Neural cell (in vitro differentiated cells): ENCODE measurements at regions not wholly inside any gene's neighbourhood (a gene's known extent, or its start where the extent isn't known, plus 50 kb on each side); places are given as distances from the start of the nearest gene placed in this dataset.

Experiments used
- H2AFZ ChIP-seq: fragments of 200-600, 300-800 bp; sonication (generic), shearing (Covaris generic); 2 replicates; pipeline ENCODE4 v1.6.0; 2014; ENCODE audit warnings: low read depth, mild to moderate bottlenecking, antibody characterized with exemption, low read length, moderate library complexity
- H3F3A ChIP-seq: fragments of 200-600 bp; shearing (Covaris generic); 2 replicates; pipeline ENCODE4 v1.6.1; 2016; ENCODE audit warnings: mild to moderate bottlenecking, moderate library complexity, mixed read lengths, antibody characterized with exemption, low read length; ENCODE audit not compliant: insufficient read depth, poor library complexity, severe bottlenecking
- H3K27ac ChIP-seq: fragments of 200-600, 300-800 bp; sonication (generic), shearing (Covaris generic); 2 replicates; pipeline ENCODE4 v1.5.1; 2014; ENCODE audit warnings: mild to moderate bottlenecking, low read length, moderate library complexity
- H3K27me3 ChIP-seq: fragments of 300-800, 200-600 bp; sonication (generic), shearing (Covaris generic); 2 replicates; pipeline ENCODE4 v1.6.0; 2014; ENCODE audit warnings: mild to moderate bottlenecking, low read depth, low read length, moderate library complexity; ENCODE audit not compliant: insufficient read depth
- H3K36me3 ChIP-seq: fragments of 300-800, 200-600 bp; sonication (generic), shearing (Covaris generic); 2 replicates; pipeline ENCODE4 v1.5.1; 2014; ENCODE audit warnings: mild to moderate bottlenecking, antibody characterized with exemption, low read length, moderate library complexity; ENCODE audit not compliant: insufficient read depth
- H3K4me2 ChIP-seq: fragments of 300-800, 200-600 bp; sonication (generic), shearing (Covaris generic); 2 replicates; pipeline ENCODE4 v1.6.0; 2014; ENCODE audit warnings: mild to moderate bottlenecking, low read length
- H3K4me3 ChIP-seq: fragments of 300-800, 200-600 bp; sonication (generic), shearing (Covaris generic); 2 replicates; pipeline ENCODE4 v1.5.1; 2014; ENCODE audit warnings: mild to moderate bottlenecking, low read length, moderate library complexity
- H3K79me2 ChIP-seq: fragments of 200-600 bp; shearing (Covaris generic); replicated peaks from 2 replicates; pipeline ENCODE4 v1.6.0; 2014; ENCODE audit warnings: mild to moderate bottlenecking, low read length, moderate library complexity; ENCODE audit not compliant: insufficient read depth
- H3K9ac ChIP-seq: fragments of 300-800, 200-600 bp; sonication (generic), shearing (Covaris generic); 2 replicates; pipeline ENCODE4 v1.6.1; 2016; ENCODE audit warnings: mild to moderate bottlenecking, low read length, mixed read lengths
- H3K9me2 ChIP-seq: fragments of 200-600 bp; shearing (Covaris generic); 2 replicates; pipeline ENCODE4 v1.6.1; 2016; ENCODE audit warnings: mild to moderate bottlenecking, low read length, mixed read lengths; ENCODE audit not compliant: insufficient read depth
- H3K9me3 ChIP-seq: fragments of 200-600, 300-800 bp; sonication (generic), shearing (Covaris generic); 2 replicates; pipeline ENCODE4 v1.6.1; 2016; ENCODE audit warnings: mild to moderate bottlenecking, mixed run types, low read length, moderate library complexity, mixed read lengths
- H4K20me1 ChIP-seq: fragments of 200-600 bp; shearing (Covaris generic); 2 replicates; pipeline ENCODE4 v1.6.1; 2016; ENCODE audit warnings: mild to moderate bottlenecking, mixed run types; ENCODE audit not compliant: insufficient read depth
- CTCF ChIP-seq: fragments of 450-650 bp; IDR thresholded peaks from 2 replicates; pipeline ENCODE4 v1.5.1; 2014; ENCODE audit warnings: antibody characterized with exemption, mild to moderate bottlenecking, moderate library complexity; ENCODE audit not compliant: poor library complexity, severe bottlenecking
- EP300 ChIP-seq: fragments of 450-650 bp; conservative IDR thresholded peaks from 2 replicates; pipeline ENCODE4 v1.6.1; 2014; ENCODE audit warnings: antibody characterized with exemption, mild to moderate bottlenecking, moderate library complexity; ENCODE audit not compliant: poor library complexity, severe bottlenecking
- EZH2 ChIP-seq: fragments of 200-600, 300-800 bp; shearing (Covaris generic), sonication (generic); IDR thresholded peaks from 2 replicates; pipeline ENCODE4 v1.6.1; 2014; ENCODE audit warnings: antibody characterized with exemption, low read length, borderline replicate concordance, mild to moderate bottlenecking; ENCODE audit not compliant: insufficient read depth, poor library complexity, severe bottlenecking
- MXI1 ChIP-seq: fragments of 450-650 bp; conservative IDR thresholded peaks from 2 replicates; pipeline ENCODE4 v1.6.1; 2014; ENCODE audit warnings: antibody characterized with exemption, mild to moderate bottlenecking; ENCODE audit not compliant: poor library complexity, severe bottlenecking
- POLR2AphosphoS5 ChIP-seq: IDR thresholded peaks from 2 replicates; pipeline ENCODE4 v1.6.1; 2012
- RAD21 ChIP-seq: fragments of 450-650 bp; conservative IDR thresholded peaks from 2 replicates; pipeline ENCODE4 v1.6.1; 2014; ENCODE audit warnings: antibody characterized with exemption, mild to moderate bottlenecking, moderate library complexity
- SMC3 ChIP-seq: fragments of 450-650 bp; conservative IDR thresholded peaks from 2 replicates; pipeline ENCODE4 v1.6.1; 2014; ENCODE audit warnings: antibody characterized with exemption, mild to moderate bottlenecking, moderate library complexity; ENCODE audit not compliant: poor library complexity
- TAF1 ChIP-seq: IDR thresholded peaks from 2 replicates; pipeline ENCODE4 v1.6.1; 2012; ENCODE audit warnings: low read depth
- TF ChIP-seq, protein P1 (sequence below): IDR thresholded peaks from 2 replicates; pipeline ENCODE4 v1.6.1; 2012; ENCODE audit warnings: borderline replicate concordance

DNA sequence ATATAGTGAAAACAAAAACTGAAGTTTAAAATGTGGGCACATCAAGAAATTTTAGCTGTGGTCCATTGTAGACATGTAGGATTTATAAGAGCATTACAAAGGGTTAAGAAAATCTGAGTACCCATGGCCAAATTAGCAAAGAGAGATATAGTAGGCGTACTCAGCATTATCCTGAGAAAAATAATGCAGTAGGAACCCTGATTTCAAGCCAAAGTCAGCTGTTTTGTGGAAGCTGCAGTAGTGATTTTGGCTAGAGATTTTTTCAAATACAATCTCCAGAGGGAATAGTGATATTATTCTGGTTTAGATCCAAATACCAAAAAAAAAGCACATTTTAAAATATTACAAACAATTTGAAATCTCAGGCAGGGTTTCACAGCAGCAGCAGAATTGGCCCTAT lies 450.9 kb downstream of the FBXO15 start:
- Histone ChIP-seq H3K9ac (no peak overlapping the region), H3K4me2 (no peak overlapping the region), H3K36me3 (no peaks in the 10 kb centered on the region), H3K4me3 (no peak overlapping the region), H3K27me3 (no peaks in the 10 kb centered on the region), H3K9me3 (no peaks in the 10 kb centered on the region), H3K27ac (no peak overlapping the region), H3K9me2 (no peaks in the 10 kb centered on the region), H4K20me1 (no peaks in the 10 kb centered on the region), H2AFZ (no peak overlapping the region), H3F3A (no peaks in the 10 kb centered on the region), H3K79me2 (no peaks in the 10 kb centered on the region)
- TF ChIP-seq, protein P1, sequence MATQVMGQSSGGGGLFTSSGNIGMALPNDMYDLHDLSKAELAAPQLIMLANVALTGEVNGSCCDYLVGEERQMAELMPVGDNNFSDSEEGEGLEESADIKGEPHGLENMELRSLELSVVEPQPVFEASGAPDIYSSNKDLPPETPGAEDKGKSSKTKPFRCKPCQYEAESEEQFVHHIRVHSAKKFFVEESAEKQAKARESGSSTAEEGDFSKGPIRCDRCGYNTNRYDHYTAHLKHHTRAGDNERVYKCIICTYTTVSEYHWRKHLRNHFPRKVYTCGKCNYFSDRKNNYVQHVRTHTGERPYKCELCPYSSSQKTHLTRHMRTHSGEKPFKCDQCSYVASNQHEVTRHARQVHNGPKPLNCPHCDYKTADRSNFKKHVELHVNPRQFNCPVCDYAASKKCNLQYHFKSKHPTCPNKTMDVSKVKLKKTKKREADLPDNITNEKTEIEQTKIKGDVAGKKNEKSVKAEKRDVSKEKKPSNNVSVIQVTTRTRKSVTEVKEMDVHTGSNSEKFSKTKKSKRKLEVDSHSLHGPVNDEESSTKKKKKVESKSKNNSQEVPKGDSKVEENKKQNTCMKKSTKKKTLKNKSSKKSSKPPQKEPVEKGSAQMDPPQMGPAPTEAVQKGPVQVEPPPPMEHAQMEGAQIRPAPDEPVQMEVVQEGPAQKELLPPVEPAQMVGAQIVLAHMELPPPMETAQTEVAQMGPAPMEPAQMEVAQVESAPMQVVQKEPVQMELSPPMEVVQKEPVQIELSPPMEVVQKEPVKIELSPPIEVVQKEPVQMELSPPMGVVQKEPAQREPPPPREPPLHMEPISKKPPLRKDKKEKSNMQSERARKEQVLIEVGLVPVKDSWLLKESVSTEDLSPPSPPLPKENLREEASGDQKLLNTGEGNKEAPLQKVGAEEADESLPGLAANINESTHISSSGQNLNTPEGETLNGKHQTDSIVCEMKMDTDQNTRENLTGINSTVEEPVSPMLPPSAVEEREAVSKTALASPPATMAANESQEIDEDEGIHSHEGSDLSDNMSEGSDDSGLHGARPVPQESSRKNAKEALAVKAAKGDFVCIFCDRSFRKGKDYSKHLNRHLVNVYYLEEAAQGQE: no peak
- TF ChIP-seq POLR2AphosphoS5 (no peak), TAF1 (no peak), RAD21 (no peak)

DNA sequence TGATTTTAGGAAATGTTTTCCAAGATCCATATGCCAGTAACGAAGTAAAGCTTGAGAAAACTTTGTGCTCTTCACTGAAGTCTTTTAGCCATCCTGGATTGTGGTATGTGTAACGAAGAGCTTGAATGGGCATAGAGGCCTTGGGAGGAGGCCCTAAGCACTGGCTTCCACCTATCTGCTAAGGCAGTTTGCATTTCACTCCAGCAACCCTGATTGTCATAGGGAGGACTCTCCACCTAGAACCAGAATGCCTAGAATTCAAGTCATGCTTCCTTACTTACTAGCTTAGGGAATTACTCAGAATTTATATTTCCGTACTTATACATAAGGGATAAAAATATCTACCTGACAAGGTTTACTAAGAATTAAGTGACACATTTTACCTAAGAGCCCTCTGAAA lies 451.5 kb downstream of the FBXO15 start:
- Histone ChIP-seq H3K79me2 (no peaks in the 10 kb centered on the region), H4K20me1 (no peaks in the 10 kb centered on the region), H3K4me3 (no peak overlapping the region), H3K27me3 (no peaks in the 10 kb centered on the region), H3K27ac (no peak overlapping the region), H3F3A (no peaks in the 10 kb centered on the region), H3K9me2 (no peaks in the 10 kb centered on the region), H3K9me3 (no peaks in the 10 kb centered on the region), H3K9ac (no peak overlapping the region), H2AFZ (no peak overlapping the region), H3K4me2 (no peak overlapping the region), H3K36me3 (no peaks in the 10 kb centered on the region)
- no peak for TF ChIP-seq TAF1
- TF ChIP-seq CTCF: no peak
- no peak for TF ChIP-seq MXI1
- no peak for TF ChIP-seq RAD21
- no peak for TF ChIP-seq EP300
- TF ChIP-seq, protein P1: no peak
- TF ChIP-seq EZH2: no peak
- TF ChIP-seq SMC3: no peak
- no peak for TF ChIP-seq POLR2AphosphoS5
